Uterus (tissue), 2 donors: ENCODE measurements at regions not wholly inside any gene's neighbourhood (a gene's known extent, or its start where the extent isn't known, plus 50 kb on each side); places are given as distances from the start of the nearest gene placed in this dataset.

ENCODE experiments used
- CTCF ChIP-seq, 4 experiments: fragments of 200-600 bp in 2 of 4; fragments of 450-650 bp in 2 of 4; sonication (generic) in 2 of 4; IDR thresholded peaks; one replicate each; pipeline ENCODE4 v1.5.1; 2016 to 2019; ENCODE audit warnings: antibody characterized with exemption in 4 of 4, mild to moderate bottlenecking in 2 of 4, moderate library complexity in 1 of 4
- POLR2A ChIP-seq, 2 donors: fragments of 450-650 bp; IDR thresholded peaks; one replicate each; pipeline ENCODE4 v1.6.1; 2016; ENCODE audit warnings: antibody characterized with exemption in 2 of 2, mild to moderate bottlenecking in 1 of 2, moderate library complexity in 1 of 2

- no peak for TF ChIP-seq CTCF (IDR thresholded peaks at IDR 0.05)
- no peak for TF ChIP-seq POLR2A (IDR thresholded peaks at IDR 0.05)
These were observed 1366.5 kb downstream of the AACS start for GRCh38 chr12:126431767-126432166.
